ENCODE measurements at regions not wholly inside any gene's neighbourhood (a gene's known extent, or its start where the extent isn't known, plus 50 kb on each side); places are given as distances from the start of the nearest gene placed in this dataset.

DNA sequence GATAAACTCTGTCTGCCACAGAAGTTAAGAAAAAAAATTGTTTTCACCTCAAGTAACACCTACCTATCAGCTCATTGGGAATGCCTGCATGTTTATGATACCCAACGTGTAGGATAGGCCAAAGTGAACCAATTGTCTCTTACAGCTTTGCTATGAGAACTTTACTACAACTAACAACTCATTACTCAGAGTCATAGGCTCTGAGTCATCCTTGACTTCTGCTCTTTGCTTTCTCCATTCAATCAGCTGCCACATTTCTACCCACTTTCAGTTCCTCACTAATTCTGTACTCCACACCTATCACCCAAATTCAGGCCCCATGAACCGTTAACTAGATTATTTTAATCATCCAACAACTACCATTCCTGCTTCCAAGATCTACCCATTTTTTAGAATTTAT lies 843.9 kb downstream of the TUSC7 start:
- DNase-seq (ENCODE audit: low read depth in 2 of 2): no peak

GRCh38 chr3:117556646-117557407 lies 847.2 kb downstream of the TUSC7 start:
- DNase-seq (ENCODE audit: low read depth in 2 of 2): no peak

GRCh38 chr3:117557464-117558090 lies 848.0 kb downstream of the TUSC7 start:
- DNase-seq (ENCODE audit: low read depth in 2 of 2): no peak

GRCh38 chr3:117558681-117559080 lies 849.1 kb downstream of the TUSC7 start:
- no peak for DNase-seq (ENCODE audit: low read depth in 2 of 2)

DNA sequence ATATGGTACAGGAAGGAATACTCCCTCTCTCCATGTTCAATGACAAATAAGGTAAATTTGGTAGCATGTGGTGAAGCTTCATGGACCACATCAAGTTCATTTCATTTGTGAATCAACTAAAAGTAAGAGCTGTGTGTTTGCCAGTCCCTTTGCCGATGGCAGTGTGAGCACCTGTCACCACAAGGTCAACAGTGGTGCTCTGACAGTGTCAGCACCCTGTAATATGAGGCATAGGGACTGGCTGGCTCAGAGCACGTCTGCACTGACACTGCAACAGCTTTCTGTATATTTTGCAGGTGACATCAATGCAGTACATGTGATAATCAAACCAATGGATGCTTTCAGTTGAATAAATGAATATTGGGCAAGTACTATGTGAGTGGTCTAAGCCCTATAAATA lies 852.4 kb downstream of the TUSC7 start:
- no peak for DNase-seq (ENCODE audit: low read depth in 2 of 2)

- no peak for DNase-seq (ENCODE audit: low read depth in 2 of 2)
Measured at GRCh38 chr3:117563063-117563462, 853.5 kb downstream of the TUSC7 start.

DNA sequence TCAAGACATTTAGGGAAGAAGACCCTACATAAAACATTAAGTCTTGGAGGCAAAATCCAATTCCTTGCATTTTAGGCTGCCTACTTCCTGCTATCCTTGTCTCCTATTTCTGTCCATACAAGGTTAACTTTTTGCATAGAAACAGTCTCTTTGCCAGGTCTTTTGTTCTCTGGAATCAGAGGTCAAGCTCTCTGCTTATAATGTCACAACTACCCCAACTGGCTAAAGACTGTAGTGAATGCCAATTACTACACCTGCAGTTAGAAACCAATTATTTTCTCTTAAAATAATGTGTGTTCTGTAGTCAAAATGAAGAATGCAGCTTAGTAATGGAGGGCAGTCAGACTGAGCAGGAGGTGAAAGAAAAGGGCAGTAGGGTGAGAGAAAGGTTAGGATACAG lies 856.2 kb downstream of the TUSC7 start:
- no peak for DNase-seq (ENCODE audit: low read depth in 2 of 2)

GRCh38 chr3:117566926-117567325 lies 857.3 kb downstream of the TUSC7 start:
- DNase-seq (ENCODE audit: low read depth in 2 of 2): no peak

DNA sequence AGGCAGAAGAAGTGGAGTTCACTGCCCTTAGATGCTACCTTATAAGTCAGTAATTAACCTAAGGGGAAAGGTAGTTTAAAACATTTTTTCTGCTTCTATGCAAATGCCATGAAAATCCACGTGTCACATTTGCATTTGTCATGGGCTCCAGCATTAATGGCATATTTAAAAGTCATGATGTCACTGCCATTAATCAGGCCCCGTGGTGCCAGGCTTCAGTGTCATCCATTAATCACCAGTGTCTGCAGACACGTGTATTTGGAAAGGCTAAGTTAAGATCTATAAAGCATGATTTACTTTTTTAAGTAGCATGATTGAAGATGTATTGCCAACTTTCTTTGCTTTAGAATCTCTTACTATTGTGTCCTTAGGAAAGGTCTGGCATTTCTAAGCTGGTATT lies 857.8 kb downstream of the TUSC7 start:
- no peak for DNase-seq (ENCODE audit: low read depth in 2 of 2)

GRCh38 chr3:117567906-117568305 lies 858.3 kb downstream of the TUSC7 start:
- DNase-seq (ENCODE audit: low read depth in 2 of 2): no peak

GRCh38 chr3:117572786-117573185 lies 863.2 kb downstream of the TUSC7 start:
- no peak for DNase-seq (ENCODE audit: low read depth in 2 of 2)

GRCh38 chr3:117580806-117581205 lies 871.2 kb downstream of the TUSC7 start:
- DNase-seq (ENCODE audit: low read depth in 2 of 2): no peak

GRCh38 chr3:117586161-117586560 lies 876.6 kb downstream of the TUSC7 start:
- no peak for DNase-seq (ENCODE audit: low read depth in 2 of 2)

- DNase-seq (ENCODE audit: low read depth in 2 of 2): no peak
Measured at GRCh38 chr3:117587416-117587815, 877.8 kb downstream of the TUSC7 start.

DNA sequence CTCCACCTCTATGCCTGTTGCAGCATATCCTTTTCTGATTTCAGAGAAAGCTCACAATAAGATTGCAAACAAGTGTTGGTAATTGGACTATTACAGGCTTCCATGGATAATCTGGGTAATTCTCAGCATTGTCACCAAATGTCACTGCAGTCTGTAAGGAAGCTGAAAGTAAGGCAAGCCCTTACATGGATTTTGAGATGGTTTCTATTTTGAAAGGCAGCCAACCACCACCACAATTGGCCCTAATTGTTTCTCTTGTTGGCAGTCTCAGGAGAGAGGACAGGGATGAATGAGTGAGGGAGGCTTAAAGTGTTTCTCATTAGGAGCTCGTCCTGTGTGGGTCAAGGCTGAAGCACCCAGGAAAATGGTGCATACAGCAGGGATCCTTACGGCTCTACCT lies 879.9 kb downstream of the TUSC7 start:
- no peak for DNase-seq (ENCODE audit: low read depth in 2 of 2)

- no peak for DNase-seq (ENCODE audit: low read depth in 2 of 2)
Measured at GRCh38 chr3:117595615-117596014, 886.0 kb downstream of the TUSC7 start.

GRCh38 chr3:117596503-117596902 lies 886.9 kb downstream of the TUSC7 start:
- no peak for DNase-seq (ENCODE audit: low read depth in 2 of 2)

- DNase-seq (ENCODE audit: low read depth in 2 of 2): no peak
Measured at GRCh38 chr3:117597865-117598264, 888.3 kb downstream of the TUSC7 start.

DNA sequence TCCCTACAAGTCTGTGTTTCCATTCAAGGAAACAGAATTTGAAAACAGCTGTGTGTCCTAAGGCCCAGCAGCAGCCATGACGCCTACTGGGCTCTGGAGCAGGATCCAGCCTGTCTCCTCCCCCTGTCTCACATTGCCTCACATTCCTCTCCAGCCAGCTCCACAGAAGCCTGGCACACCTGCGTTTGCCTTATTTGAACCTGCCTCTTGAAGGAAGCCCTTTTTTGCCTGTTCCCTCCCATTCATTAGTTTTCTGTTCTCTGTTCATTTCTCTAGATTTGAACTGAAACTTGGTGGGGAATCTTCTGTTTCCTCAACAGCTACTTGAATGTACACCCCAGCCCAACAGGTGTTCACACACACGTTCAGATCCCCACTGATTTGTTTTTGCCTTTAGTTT lies 890.5 kb downstream of the TUSC7 start:
- no peak for DNase-seq (ENCODE audit: low read depth in 2 of 2)

DNA sequence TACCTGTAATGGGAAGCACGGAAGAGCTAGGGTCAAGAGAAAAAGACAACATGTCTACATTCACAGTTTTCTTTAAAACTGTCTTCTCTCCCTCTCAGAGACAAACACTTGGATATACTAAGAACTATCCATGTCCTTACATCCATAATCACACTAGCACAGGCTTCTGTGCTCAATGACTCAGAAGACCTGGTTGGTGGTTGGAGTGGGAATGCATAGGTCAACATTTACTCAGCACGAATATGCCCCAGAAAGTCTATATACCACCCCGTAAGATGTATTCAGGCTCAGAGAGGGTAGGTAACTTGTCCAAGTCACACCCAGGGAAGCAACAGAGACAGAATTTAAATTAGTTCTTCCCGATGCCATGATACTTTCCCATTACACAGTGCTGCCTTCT lies 891.1 kb downstream of the TUSC7 start:
- DNase-seq (ENCODE audit: low read depth in 2 of 2): no peak

- DNase-seq (ENCODE audit: low read depth in 2 of 2): no peak
Measured at GRCh38 chr3:117602058-117602644, 892.6 kb downstream of the TUSC7 start.

- DNase-seq (ENCODE audit: low read depth in 2 of 2): no peak
Measured at GRCh38 chr3:117603097-117603496, 893.5 kb downstream of the TUSC7 start.

DNA sequence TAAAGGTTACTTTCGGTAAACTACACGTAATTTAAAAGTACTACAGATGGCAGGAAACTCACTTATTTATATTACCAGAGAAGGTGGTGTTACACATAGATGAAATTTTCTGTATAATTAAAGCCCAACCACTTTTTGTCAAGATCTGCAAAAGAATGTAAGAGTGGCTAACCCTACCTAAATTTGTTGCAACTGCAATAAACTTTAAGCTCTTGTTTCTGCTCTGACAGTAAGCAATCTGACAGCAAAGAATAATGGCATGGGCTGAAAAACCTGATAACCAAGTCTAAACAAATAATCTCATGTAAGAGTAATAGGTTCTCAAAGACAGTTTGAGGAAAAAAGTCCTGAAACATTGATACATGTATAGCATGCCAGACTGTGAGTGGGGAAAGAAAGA lies 897.3 kb downstream of the TUSC7 start:
- DNase-seq (ENCODE audit: low read depth in 2 of 2): no peak
